Neutrophil (primary cell): ENCODE measurements at regions not wholly inside any gene's neighbourhood (a gene's known extent, or its start where the extent isn't known, plus 50 kb on each side); places are given as distances from the start of the nearest gene placed in this dataset.

Source experiments
- H3K27ac ChIP-seq: fragments of 200-600 bp; sonication (generic); 2 replicates; pipeline ENCODE4 v1.5.1; 2016; ENCODE audit warnings: mild to moderate bottlenecking, moderate library complexity
- H3K27me3 ChIP-seq: fragments of 200-600 bp; sonication (generic); 2 replicates; pipeline ENCODE4 v1.6.0; 2016; ENCODE audit warnings: mild to moderate bottlenecking
- H3K36me3 ChIP-seq: fragments of 200-600 bp; sonication (generic); 2 replicates; pipeline ENCODE4 v1.5.1; 2017
- H3K4me1 ChIP-seq, 2 experiments: fragments of 200-600 bp in 1 of 2; sonication (generic) in 1 of 2; 1 replicate in 1 of 2; 2 replicates in 1 of 2; pipeline versions ENCODE4 v1.5.1 to v1.6.1; 2013 to 2016; ENCODE audit warnings: low read depth in 1 of 2, low read length in 1 of 2, mild to moderate bottlenecking in 1 of 2, moderate library complexity in 1 of 2; ENCODE audit not compliant: control insufficient read depth in 1 of 2, insufficient read depth in 1 of 2
- H3K4me3 ChIP-seq, 2 experiments: fragments of 200-600 bp in 1 of 2; sonication (generic) in 1 of 2; 1 replicate in 1 of 2; 2 replicates in 1 of 2; pipeline ENCODE4 v1.5.1; 2013 to 2016; ENCODE audit warnings: low read depth in 1 of 2, low read length in 1 of 2, mild to moderate bottlenecking in 1 of 2, moderate library complexity in 1 of 2
- H3K9me3 ChIP-seq: fragments of 200-600 bp; sonication (generic); 2 replicates; pipeline ENCODE4 v1.5.1; 2016
- CTCF ChIP-seq: fragments of 200-600 bp; sonication (generic); IDR thresholded peaks from 2 replicates; pipeline ENCODE4 v1.5.1; 2016; ENCODE audit warnings: antibody characterized with exemption

GRCh38 chr18:22603902-22604301, 186.2 kb upstream of the CTAGE1 start:
- Histone ChIP-seq H3K4me3 (no peak overlapping the region), H3K27ac (no peak overlapping the region), H3K36me3 (no peaks in the 10 kb centered on the region), H3K4me1 (no peaks in the 10 kb centered on the region), H3K9me3 (no peaks in the 10 kb centered on the region), H3K27me3 (no peaks in the 10 kb centered on the region)
- no peak for TF ChIP-seq CTCF

GRCh38 chr18:22604390-22604985, 186.8 kb upstream of the CTAGE1 start:
- no peak overlapping the region for H3K4me3 ChIP-seq
- no peaks in the 10 kb centered on the region for H3K9me3 ChIP-seq
- H3K4me1 ChIP-seq = no peaks in the 10 kb centered on the region
- TF ChIP-seq CTCF = no peak
- no peaks in the 10 kb centered on the region for H3K36me3 ChIP-seq
- H3K27ac ChIP-seq = no peak overlapping the region
- H3K27me3 ChIP-seq = no peaks in the 10 kb centered on the region

GRCh38 chr18:22604986-22605421, 187.3 kb upstream of the CTAGE1 start:
- Histone ChIP-seq H3K4me1 (no peaks in the 10 kb centered on the region), H3K4me3 (no peak overlapping the region), H3K9me3 (no peaks in the 10 kb centered on the region), H3K36me3 (no peaks in the 10 kb centered on the region), H3K27ac (no peak overlapping the region), H3K27me3 (no peaks in the 10 kb centered on the region)
- no peak for TF ChIP-seq CTCF

GRCh38 chr18:22605736-22606135, 188.0 kb upstream of the CTAGE1 start:
- Histone ChIP-seq H3K9me3 (no peaks in the 10 kb centered on the region), H3K36me3 (no peaks in the 10 kb centered on the region), H3K27me3 (no peaks in the 10 kb centered on the region), H3K27ac (no peak overlapping the region), H3K4me3 (no peak overlapping the region), H3K4me1 (no peaks in the 10 kb centered on the region)
- TF ChIP-seq CTCF = no peak

GRCh38 chr18:22606563-22607283, 189.0 kb upstream of the CTAGE1 start:
- no peak overlapping the region for H3K27ac ChIP-seq
- TF ChIP-seq CTCF = no peak
- H3K36me3 ChIP-seq = no peaks in the 10 kb centered on the region
- H3K4me3 ChIP-seq = no peak overlapping the region
- no peaks in the 10 kb centered on the region for H3K27me3 ChIP-seq
- H3K9me3 ChIP-seq = no peaks in the 10 kb centered on the region
- no peaks in the 10 kb centered on the region for H3K4me1 ChIP-seq
